HG03457 (cell line): ENCODE measurements at regions not wholly inside any gene's neighbourhood (a gene's known extent, or its start where the extent isn't known, plus 50 kb on each side); places are given as distances from the start of the nearest gene placed in this dataset.
"Not testable (repeated sequence)": the region's sequence is repeated elsewhere in the genome, so short reads cannot be mapped to it uniquely, and the experiment has no call there.

Experiments used
- ATAC-seq: cut with Tn5 transposase; IDR thresholded peaks from one replicate; pipeline ENCODE4 v1.9.1; 2021; ENCODE audit warnings: moderate number of reproducible peaks; ENCODE audit not compliant: unreplicated experiment

GRCh38 chr5:155679530-155679929 lies 647.4 kb upstream of the SGCD start:
- no peak for ATAC-seq

GRCh38 chr5:155684417-155684816 lies 642.5 kb upstream of the SGCD start:
- ATAC-seq: no peak

- ATAC-seq: no peak
These were observed 640.8 kb upstream of the SGCD start for GRCh38 chr5:155686131-155686530.

GRCh38 chr5:155689406-155689805 lies 637.6 kb upstream of the SGCD start:
- no peak for ATAC-seq

GRCh38 chr5:155696362-155696761 lies 630.6 kb upstream of the SGCD start:
- ATAC-seq: no peak

- no peak for ATAC-seq
These were observed 629.7 kb upstream of the SGCD start for GRCh38 chr5:155697236-155697635.

- no peak for ATAC-seq
These were observed 627.6 kb upstream of the SGCD start for GRCh38 chr5:155699385-155699784.

GRCh38 chr5:155700333-155700732 lies 626.6 kb upstream of the SGCD start:
- ATAC-seq: no peak

GRCh38 chr5:155711882-155712281 lies 615.1 kb upstream of the SGCD start:
- no peak for ATAC-seq

- ATAC-seq: not testable (repeated sequence)
These were observed 612.5 kb upstream of the SGCD start for GRCh38 chr5:155714435-155714834.

GRCh38 chr5:155726267-155726666 lies 600.7 kb upstream of the SGCD start:
- ATAC-seq: no peak

GRCh38 chr5:155727512-155728145 lies 599.3 kb upstream of the SGCD start:
- no peak for ATAC-seq

GRCh38 chr5:155728146-155728856 lies 598.7 kb upstream of the SGCD start:
- no peak for ATAC-seq

GRCh38 chr5:155728857-155729683 lies 597.9 kb upstream of the SGCD start:
- no peak for ATAC-seq

- ATAC-seq: no peak
These were observed 597.3 kb upstream of the SGCD start for GRCh38 chr5:155729684-155730059.

GRCh38 chr5:155732587-155733376 lies 594.2 kb upstream of the SGCD start:
- ATAC-seq: no peak

GRCh38 chr5:155733935-155734334 lies 593.0 kb upstream of the SGCD start:
- no peak for ATAC-seq

- ATAC-seq: no peak
These were observed 591.6 kb upstream of the SGCD start for GRCh38 chr5:155735388-155735787.

GRCh38 chr5:155738616-155739015 lies 588.3 kb upstream of the SGCD start:
- no peak for ATAC-seq

GRCh38 chr5:155746367-155747038 lies 580.5 kb upstream of the SGCD start:
- ATAC-seq: no peak

GRCh38 chr5:155750101-155750500 lies 576.9 kb upstream of the SGCD start:
- no peak for ATAC-seq
